Left lung (tissue), 4 donors: ENCODE measurements at regions not wholly inside any gene's neighbourhood (a gene's known extent, or its start where the extent isn't known, plus 50 kb on each side); places are given as distances from the start of the nearest gene placed in this dataset.

Experiments
- ATAC-seq: fragments of 200-7000 bp; cut with Tn5 transposase; one replicate; pipeline ENCODE4 v1.9.1; 2020; ENCODE audit warnings: moderate library complexity
- DNase-seq, 4 donors: peaks; one replicate each; pipeline ENCODE4 v3.0.0-alpha.2; 2013 to 2020
- H3K27ac ChIP-seq, 2 donors: fragments of 200-600 bp; sonication (generic) in 1 of 2; one replicate each; pipeline versions ENCODE4 v1.5.0 to v1.8.0; 2020 to 2021
- H3K27me3 ChIP-seq, 2 donors: fragments of 200-600 bp; sonication (generic) in 1 of 2; one replicate each; pipeline versions ENCODE4 v1.5.0 to v1.8.0; 2020 to 2021
- H3K36me3 ChIP-seq, 2 donors: fragments of 200-600 bp; sonication (generic) in 1 of 2; one replicate each; pipeline versions ENCODE4 v1.5.0 to v1.8.0; 2020 to 2021
- H3K4me1 ChIP-seq, 2 donors: fragments of 200-600 bp; one replicate each; pipeline ENCODE4 v1.8.0; 2021
- H3K4me3 ChIP-seq, 2 donors: fragments of 200-600 bp; sonication (generic) in 1 of 2; one replicate each; pipeline versions ENCODE4 v1.5.0 to v1.8.0; 2020 to 2021; ENCODE audit warnings: mild to moderate bottlenecking in 1 of 2
- H3K9me3 ChIP-seq, 2 donors: fragments of 200-600 bp; sonication (generic) in 1 of 2; one replicate each; pipeline versions ENCODE4 v1.5.0 to v1.8.0; 2020 to 2021
- CTCF ChIP-seq, 2 donors: fragments of 200-600 bp; sonication (generic) in 1 of 2; IDR thresholded peaks; one replicate each; pipeline versions ENCODE4 v1.5.0 to v1.8.0; 2021; ENCODE audit warnings: antibody characterized with exemption in 2 of 2
- intact Hi-C, 2 donors: fragments of 100-400 bp; cut with DNase I; formaldehyde crosslinking; loops; one replicate each; pipeline versions ENCODE4 v1.11.2 to v1.14.2; 2022
- donor health status: DM: no; HTN: yes; CAD: no.
- donor health status: DM: no; HTN: no; CAD: no.

- Histone ChIP-seq H3K4me1 (no peaks in the 10 kb centered on the region), H3K36me3 (no peaks in the 10 kb centered on the region), H3K9me3 (no peaks in the 10 kb centered on the region), H3K27ac (no peak overlapping the region), H3K4me3 (no peak overlapping the region), H3K27me3 (no peaks in the 10 kb centered on the region)
- intact Hi-C loops = no loop called here
- no peak for ATAC-seq
- DNase-seq = no peak
- no peak for TF ChIP-seq CTCF (IDR thresholded peaks at IDR 0.05)
Observed at GRCh38 chr6:156511570-156511969, 265.6 kb upstream of the ARID1B start.

- Histone ChIP-seq H3K9me3 (no peaks in the 10 kb centered on the region), H3K36me3 (no peaks in the 10 kb centered on the region), H3K4me1 (no peaks in the 10 kb centered on the region), H3K27me3 (no peaks in the 10 kb centered on the region), H3K27ac (no peak overlapping the region), H3K4me3 (no peak overlapping the region)
- intact Hi-C loops = no loop called here
- no peak for DNase-seq
- TF ChIP-seq CTCF (IDR thresholded peaks at IDR 0.05) = no peak
- ATAC-seq = no peak
Observed at GRCh38 chr6:156511051-156511450, 266.1 kb upstream of the ARID1B start.

GRCh38 chr6:156510242-156510641 is 266.9 kb upstream of the ARID1B start:
- H3K27me3 ChIP-seq = no peaks in the 10 kb centered on the region
- no peak for TF ChIP-seq CTCF (IDR thresholded peaks at IDR 0.05)
- no peak for ATAC-seq
- H3K36me3 ChIP-seq = no peaks in the 10 kb centered on the region
- no peaks in the 10 kb centered on the region for H3K4me1 ChIP-seq
- H3K4me3 ChIP-seq = no peak overlapping the region
- intact Hi-C loops = no loop called here
- H3K9me3 ChIP-seq = no peaks in the 10 kb centered on the region
- no peak overlapping the region for H3K27ac ChIP-seq
- no peak for DNase-seq

- no peak overlapping the region for H3K27ac ChIP-seq
- intact Hi-C loops = no loop called here
- no peak for TF ChIP-seq CTCF (IDR thresholded peaks at IDR 0.05)
- H3K9me3 ChIP-seq = no peaks in the 10 kb centered on the region
- H3K27me3 ChIP-seq = no peaks in the 10 kb centered on the region
- no peaks in the 10 kb centered on the region for H3K4me1 ChIP-seq
- DNase-seq = no peak
- H3K36me3 ChIP-seq = no peaks in the 10 kb centered on the region
- ATAC-seq = no peak
- no peak overlapping the region for H3K4me3 ChIP-seq
Observed at GRCh38 chr6:156509496-156509895, 267.7 kb upstream of the ARID1B start.

GRCh38 chr6:156508923-156509322 is 268.3 kb upstream of the ARID1B start:
- Histone ChIP-seq H3K4me1 (no peaks in the 10 kb centered on the region), H3K9me3 (no peaks in the 10 kb centered on the region), H3K36me3 (no peaks in the 10 kb centered on the region), H3K27ac (no peak overlapping the region), H3K4me3 (no peak overlapping the region), H3K27me3 (no peaks in the 10 kb centered on the region)
- ATAC-seq (no peak), DNase-seq (no peak)
- TF ChIP-seq CTCF (IDR thresholded peaks at IDR 0.05) = no peak
- intact Hi-C loops = no loop called here
